SK-N-SH treated with all-trans-retinoic acid at 6 μM for 48 hours (cell line): ENCODE measurements at regions not wholly inside any gene's neighbourhood (a gene's known extent, or its start where the extent isn't known, plus 50 kb on each side); places are given as distances from the start of the nearest gene placed in this dataset.

Experiments
- ATAC-seq: fragments of 200-7000 bp; cut with Tn5 transposase; 3 replicates; pipeline ENCODE4 v1.9.1; 2020; ENCODE audit warnings: mild to moderate bottlenecking, moderate library complexity
- ARNTL ChIP-seq: fragments of 450-650 bp; formaldehyde crosslinking; IDR thresholded peaks from 2 replicates; pipeline ENCODE4 v1.5.0; 2020; ENCODE audit warnings: low read depth, mild to moderate bottlenecking, moderate library complexity, borderline replicate concordance
- BACH2 ChIP-seq: fragments of 250-450 bp; sonication (Bioruptor Pico); IDR thresholded peaks from 2 replicates; pipeline ENCODE4 v1.9.0; 2021; ENCODE audit warnings: mild to moderate bottlenecking, borderline replicate concordance
- CSDC2 ChIP-seq: fragments of 250-450 bp; sonication (Bioruptor Pico); IDR thresholded peaks from 2 replicates; pipeline ENCODE4 v1.5.0; 2020; ENCODE audit warnings: mild to moderate bottlenecking, moderate library complexity
- ESRRG ChIP-seq: fragments of 250-450 bp; sonication (Bioruptor Pico); IDR thresholded peaks from 2 replicates; pipeline ENCODE4 v1.6.1; 2021; ENCODE audit warnings: mild to moderate bottlenecking
- OSR1 ChIP-seq: fragments of 250-450 bp; sonication (Bioruptor Pico); IDR thresholded peaks from 2 replicates; pipeline ENCODE4 v1.8.0; 2022; ENCODE audit warnings: moderate library complexity, mild to moderate bottlenecking, inconsistent platforms
- PPARA ChIP-seq: fragments of 250-450 bp; sonication (Bioruptor Pico); IDR thresholded peaks from 2 replicates; pipeline ENCODE4 v1.5.0; 2020; ENCODE audit warnings: mild to moderate bottlenecking, borderline replicate concordance
- RARB ChIP-seq: fragments of 250-450 bp; sonication (Bioruptor Pico); IDR thresholded peaks from 2 replicates; pipeline ENCODE4 v1.8.0; 2021; ENCODE audit warnings: mild to moderate bottlenecking, moderate library complexity
- SNAI2 ChIP-seq: fragments of 250-450 bp; sonication (Bioruptor Pico); IDR thresholded peaks from 2 replicates; pipeline ENCODE4 v1.5.0; 2020; ENCODE audit warnings: mild to moderate bottlenecking, moderate library complexity
- TCF4 ChIP-seq: fragments of 250-450 bp; sonication (Bioruptor Pico); IDR thresholded peaks from 2 replicates; pipeline ENCODE4 v1.8.0; 2021; ENCODE audit warnings: mild to moderate bottlenecking, moderate library complexity, borderline replicate concordance
- TOX ChIP-seq: fragments of 250-450 bp; sonication (Bioruptor Pico); IDR thresholded peaks from 2 replicates; pipeline ENCODE4 v1.8.0; 2021; ENCODE audit warnings: mild to moderate bottlenecking, moderate library complexity, borderline replicate concordance
- ZC3H10 ChIP-seq: fragments of 250-450 bp; sonication (Bioruptor Pico); IDR thresholded peaks from 2 replicates; pipeline ENCODE4 v1.5.1; 2021; ENCODE audit warnings: mild to moderate bottlenecking, moderate library complexity
- ZFP3 ChIP-seq: fragments of 250-450 bp; sonication (Bioruptor Pico); IDR thresholded peaks from 2 replicates; pipeline ENCODE4 v1.5.0; 2020; ENCODE audit warnings: mild to moderate bottlenecking, moderate library complexity
- ZFP30 ChIP-seq: fragments of 450-650 bp; formaldehyde crosslinking; IDR thresholded peaks from 2 replicates; pipeline ENCODE4 v1.5.0; 2022; ENCODE audit warnings: mild to moderate bottlenecking, moderate library complexity
- ZNF565 ChIP-seq: fragments of 450-650 bp; formaldehyde crosslinking; conservative IDR thresholded peaks from 2 replicates; pipeline ENCODE4 v1.5.0; 2020; ENCODE audit warnings: low read depth, mild to moderate bottlenecking, moderate library complexity
- ZNF70 ChIP-seq: fragments of 450-650 bp; formaldehyde crosslinking; IDR thresholded peaks from 2 replicates; pipeline ENCODE4 v1.5.0; 2020; ENCODE audit warnings: mild to moderate bottlenecking, moderate library complexity
- ZNF8 ChIP-seq: fragments of 450-650 bp; formaldehyde crosslinking; IDR thresholded peaks from 2 replicates; pipeline ENCODE4 v1.5.0; 2020; ENCODE audit warnings: mild to moderate bottlenecking, moderate library complexity
- TF ChIP-seq, protein P1 (sequence below): fragments of 250-450 bp; sonication (Bioruptor Pico); IDR thresholded peaks from 2 replicates; pipeline ENCODE4 v1.8.0; 2021; ENCODE audit warnings: low read depth, mild to moderate bottlenecking, moderate library complexity, borderline replicate concordance
- TF ChIP-seq, protein P2 (sequence below): fragments of 250-450 bp; sonication (Bioruptor Pico); IDR thresholded peaks from 2 replicates; pipeline ENCODE4 v1.5.0; 2020; ENCODE audit warnings: mild to moderate bottlenecking, moderate library complexity
- TF ChIP-seq, protein P3 (sequence below): fragments of 250-450 bp; sonication (Bioruptor Pico); IDR thresholded peaks from 2 replicates; pipeline ENCODE4 v1.5.1; 2020; ENCODE audit warnings: low read depth, mild to moderate bottlenecking, moderate library complexity
- TF ChIP-seq, protein P4 (sequence below): fragments of 250-450 bp; sonication (Bioruptor Pico); IDR thresholded peaks from 2 replicates; pipeline ENCODE4 v1.5.1; 2021; ENCODE audit warnings: mild to moderate bottlenecking, moderate library complexity

DNA sequence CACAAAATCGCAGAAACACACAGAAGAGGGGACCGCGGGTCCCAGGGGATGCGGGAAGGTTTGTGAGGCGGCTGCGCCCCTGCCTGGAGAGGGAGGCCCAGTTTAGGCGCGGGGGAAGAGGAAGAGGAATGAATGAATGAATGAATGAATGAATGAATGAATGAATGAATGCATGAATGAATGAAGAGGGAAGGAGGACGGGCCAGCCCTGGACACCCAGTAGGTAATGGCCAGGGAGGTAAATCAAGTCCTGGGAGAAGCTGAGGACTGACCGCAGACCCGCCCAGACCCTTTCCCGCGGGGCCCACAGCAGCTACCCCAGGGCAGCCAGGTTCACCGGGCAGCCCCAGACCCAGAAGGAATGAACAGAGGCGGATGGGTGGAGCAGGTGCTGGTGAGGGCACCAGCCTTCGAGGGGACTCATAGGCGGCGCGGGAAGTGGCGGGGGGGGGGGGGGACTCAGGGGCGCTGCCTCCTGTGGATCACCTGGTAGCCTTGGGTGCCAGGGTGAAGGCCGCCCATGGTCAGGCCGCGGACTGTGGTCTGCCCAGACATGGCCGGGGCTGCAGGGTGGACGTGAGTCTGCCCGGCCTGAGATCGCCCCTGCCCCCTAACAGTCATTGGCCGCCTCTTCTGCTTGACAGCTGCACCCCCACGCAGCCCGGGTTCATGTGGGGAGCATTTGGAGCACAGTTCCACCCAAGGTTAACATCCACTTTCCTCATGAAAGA is 192.0 kb upstream of the PDE10A start:
- no peak for TF ChIP-seq TCF4 (CRISPR knock-in tag)
- no peak for TF ChIP-seq ARNTL (CRISPR knock-in tag)
- no peak for TF ChIP-seq ZNF70
- no peak for TF ChIP-seq ZC3H10 (CRISPR knock-in tag)
- TF ChIP-seq, protein P1, sequence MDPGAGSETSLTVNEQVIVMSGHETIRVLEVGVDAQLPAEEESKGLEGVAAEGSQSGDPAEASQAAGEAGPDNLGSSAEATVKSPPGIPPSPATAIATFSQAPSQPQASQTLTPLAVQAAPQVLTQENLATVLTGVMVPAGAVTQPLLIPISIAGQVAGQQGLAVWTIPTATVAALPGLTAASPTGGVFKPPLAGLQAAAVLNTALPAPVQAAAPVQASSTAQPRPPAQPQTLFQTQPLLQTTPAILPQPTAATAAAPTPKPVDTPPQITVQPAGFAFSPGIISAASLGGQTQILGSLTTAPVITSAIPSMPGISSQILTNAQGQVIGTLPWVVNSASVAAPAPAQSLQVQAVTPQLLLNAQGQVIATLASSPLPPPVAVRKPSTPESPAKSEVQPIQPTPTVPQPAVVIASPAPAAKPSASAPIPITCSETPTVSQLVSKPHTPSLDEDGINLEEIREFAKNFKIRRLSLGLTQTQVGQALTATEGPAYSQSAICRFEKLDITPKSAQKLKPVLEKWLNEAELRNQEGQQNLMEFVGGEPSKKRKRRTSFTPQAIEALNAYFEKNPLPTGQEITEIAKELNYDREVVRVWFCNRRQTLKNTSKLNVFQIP = no peak
- TF ChIP-seq RARB (CRISPR knock-in tag) = no peak
- TF ChIP-seq, protein P2, sequence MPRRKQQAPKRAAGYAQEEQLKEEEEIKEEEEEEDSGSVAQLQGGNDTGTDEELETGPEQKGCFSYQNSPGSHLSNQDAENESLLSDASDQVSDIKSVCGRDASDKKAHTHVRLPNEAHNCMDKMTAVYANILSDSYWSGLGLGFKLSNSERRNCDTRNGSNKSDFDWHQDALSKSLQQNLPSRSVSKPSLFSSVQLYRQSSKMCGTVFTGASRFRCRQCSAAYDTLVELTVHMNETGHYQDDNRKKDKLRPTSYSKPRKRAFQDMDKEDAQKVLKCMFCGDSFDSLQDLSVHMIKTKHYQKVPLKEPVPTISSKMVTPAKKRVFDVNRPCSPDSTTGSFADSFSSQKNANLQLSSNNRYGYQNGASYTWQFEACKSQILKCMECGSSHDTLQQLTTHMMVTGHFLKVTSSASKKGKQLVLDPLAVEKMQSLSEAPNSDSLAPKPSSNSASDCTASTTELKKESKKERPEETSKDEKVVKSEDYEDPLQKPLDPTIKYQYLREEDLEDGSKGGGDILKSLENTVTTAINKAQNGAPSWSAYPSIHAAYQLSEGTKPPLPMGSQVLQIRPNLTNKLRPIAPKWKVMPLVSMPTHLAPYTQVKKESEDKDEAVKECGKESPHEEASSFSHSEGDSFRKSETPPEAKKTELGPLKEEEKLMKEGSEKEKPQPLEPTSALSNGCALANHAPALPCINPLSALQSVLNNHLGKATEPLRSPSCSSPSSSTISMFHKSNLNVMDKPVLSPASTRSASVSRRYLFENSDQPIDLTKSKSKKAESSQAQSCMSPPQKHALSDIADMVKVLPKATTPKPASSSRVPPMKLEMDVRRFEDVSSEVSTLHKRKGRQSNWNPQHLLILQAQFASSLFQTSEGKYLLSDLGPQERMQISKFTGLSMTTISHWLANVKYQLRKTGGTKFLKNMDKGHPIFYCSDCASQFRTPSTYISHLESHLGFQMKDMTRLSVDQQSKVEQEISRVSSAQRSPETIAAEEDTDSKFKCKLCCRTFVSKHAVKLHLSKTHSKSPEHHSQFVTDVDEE (CRISPR knock-in tag) = no peak
- TF ChIP-seq, protein P3, sequence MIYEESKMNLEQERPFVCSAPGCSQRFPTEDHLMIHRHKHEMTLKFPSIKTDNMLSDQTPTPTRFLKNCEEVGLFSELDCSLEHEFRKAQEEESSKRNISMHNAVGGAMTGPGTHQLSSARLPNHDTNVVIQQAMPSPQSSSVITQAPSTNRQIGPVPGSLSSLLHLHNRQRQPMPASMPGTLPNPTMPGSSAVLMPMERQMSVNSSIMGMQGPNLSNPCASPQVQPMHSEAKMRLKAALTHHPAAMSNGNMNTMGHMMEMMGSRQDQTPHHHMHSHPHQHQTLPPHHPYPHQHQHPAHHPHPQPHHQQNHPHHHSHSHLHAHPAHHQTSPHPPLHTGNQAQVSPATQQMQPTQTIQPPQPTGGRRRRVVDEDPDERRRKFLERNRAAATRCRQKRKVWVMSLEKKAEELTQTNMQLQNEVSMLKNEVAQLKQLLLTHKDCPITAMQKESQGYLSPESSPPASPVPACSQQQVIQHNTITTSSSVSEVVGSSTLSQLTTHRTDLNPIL (CRISPR knock-in tag) = no peak
- TF ChIP-seq BACH2 (CRISPR knock-in tag) = no peak
- TF ChIP-seq, protein P4, sequence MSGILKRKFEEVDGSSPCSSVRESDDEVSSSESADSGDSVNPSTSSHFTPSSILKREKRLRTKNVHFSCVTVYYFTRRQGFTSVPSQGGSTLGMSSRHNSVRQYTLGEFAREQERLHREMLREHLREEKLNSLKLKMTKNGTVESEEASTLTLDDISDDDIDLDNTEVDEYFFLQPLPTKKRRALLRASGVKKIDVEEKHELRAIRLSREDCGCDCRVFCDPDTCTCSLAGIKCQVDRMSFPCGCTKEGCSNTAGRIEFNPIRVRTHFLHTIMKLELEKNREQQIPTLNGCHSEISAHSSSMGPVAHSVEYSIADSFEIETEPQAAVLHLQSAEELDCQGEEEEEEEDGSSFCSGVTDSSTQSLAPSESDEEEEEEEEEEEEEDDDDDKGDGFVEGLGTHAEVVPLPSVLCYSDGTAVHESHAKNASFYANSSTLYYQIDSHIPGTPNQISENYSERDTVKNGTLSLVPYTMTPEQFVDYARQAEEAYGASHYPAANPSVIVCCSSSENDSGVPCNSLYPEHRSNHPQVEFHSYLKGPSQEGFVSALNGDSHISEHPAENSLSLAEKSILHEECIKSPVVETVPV (CRISPR knock-in tag) = no peak
- TF ChIP-seq SNAI2 (CRISPR knock-in tag) = no peak
- no peak for TF ChIP-seq PPARA (CRISPR knock-in tag)
- no peak for TF ChIP-seq ZNF565 (CRISPR knock-in tag)
- no peak for TF ChIP-seq ZNF8 (CRISPR knock-in tag)
- no peak for TF ChIP-seq TOX (CRISPR knock-in tag)
- TF ChIP-seq OSR1 = no peak
- TF ChIP-seq, all 23 proteins: peak for 0
- ATAC-seq = no peak

DNA sequence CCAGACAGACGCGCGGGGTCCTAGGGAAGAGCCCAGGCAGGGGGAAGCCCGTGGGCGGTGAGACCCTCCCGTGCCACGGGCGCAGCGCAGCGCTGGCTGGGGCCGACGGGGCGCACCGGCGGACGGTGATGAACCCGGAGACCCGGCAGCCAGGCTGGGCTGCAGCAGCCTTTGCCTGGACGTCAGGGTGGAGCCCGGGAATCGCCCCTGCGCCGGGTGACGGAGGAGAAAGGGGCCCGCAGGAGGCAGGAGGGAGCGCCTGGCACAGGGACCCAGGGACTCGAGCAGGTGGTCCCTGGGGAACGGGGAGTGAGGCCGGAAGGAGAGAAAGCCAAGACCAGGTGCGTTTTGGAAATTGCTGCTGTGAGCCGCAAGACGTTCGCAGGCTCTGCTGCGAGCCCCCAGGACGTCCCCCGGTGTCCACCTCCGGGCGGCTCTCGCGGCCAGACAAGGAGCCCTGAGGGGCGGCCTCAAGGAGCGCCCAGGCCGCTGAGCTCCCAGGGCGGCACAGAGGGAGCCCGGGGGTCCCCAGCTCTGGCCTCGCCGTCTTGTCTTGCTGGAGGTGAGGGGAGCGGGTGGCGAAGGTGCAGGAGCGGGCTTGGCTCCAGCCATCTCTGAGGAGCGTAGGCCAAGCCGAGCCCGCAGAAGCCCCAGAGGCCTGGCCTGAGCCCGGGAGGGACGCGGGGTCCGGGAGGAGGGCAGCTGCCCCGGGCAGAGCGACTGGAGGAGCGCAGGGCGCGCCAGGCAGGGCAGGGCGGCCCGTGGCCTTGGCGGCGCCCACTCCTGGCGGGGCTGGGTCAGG is 191.2 kb upstream of the PDE10A start:
- ATAC-seq = no peak
- TF ChIP-seq BACH2 (CRISPR knock-in tag) (no peak), TCF4 (CRISPR knock-in tag) (no peak), OSR1 (no peak), ZFP30 (no peak), ZNF8 (CRISPR knock-in tag) (no peak), RARB (CRISPR knock-in tag) (no peak), CSDC2 (CRISPR knock-in tag) (no peak), ZNF70 (no peak), ZFP3 (CRISPR knock-in tag) (no peak), ZNF565 (CRISPR knock-in tag) (no peak), TOX (CRISPR knock-in tag) (no peak), PPARA (CRISPR knock-in tag) (no peak), ESRRG (no peak), SNAI2 (CRISPR knock-in tag) (no peak), ZC3H10 (CRISPR knock-in tag) (no peak)
- TF ChIP-seq, protein P1 = no peak
- TF ChIP-seq, protein P4 (CRISPR knock-in tag) = no peak
- TF ChIP-seq, protein P2 (CRISPR knock-in tag) = no peak
